A673 (cell line): ENCODE measurements at regions not wholly inside any gene's neighbourhood (a gene's known extent, or its start where the extent isn't known, plus 50 kb on each side); places are given as distances from the start of the nearest gene placed in this dataset.

Source experiments
- BruUV-seq: library from RNA; stranded (reverse); fragments of 400-500 nt; replicated peaks from 2 replicates; lab custom pipeline; 2021; lab: Mats Ljungman, UMichigan
- CTCF ChIA-PET: fragments of 300-600 bp; sonication (Branson Sonifier 250); formaldehyde crosslinking; loops from one replicate; lab custom pipeline; 2022; ENCODE audit warnings: antibody characterized with exemption; lab: Charles Lee
- POLR2A ChIA-PET: fragments of 300-600 bp; sonication (Branson Sonifier 250); formaldehyde crosslinking; loops from one replicate; lab custom pipeline; 2022; ENCODE audit warnings: antibody characterized with exemption; ENCODE audit not compliant: low non-redundant PET; lab: Charles Lee
- DNase-seq: peaks from one replicate; pipeline ENCODE4 v3.0.0-alpha.2; 2015; ENCODE audit warnings: low spot score
- H3K27ac ChIP-seq: fragments of 200-600 bp; sonication (generic); 2 replicates; pipeline ENCODE4 v1.5.1; 2016; ENCODE audit warnings: mixed run types, low read depth, mild to moderate bottlenecking, mixed read lengths, antibody characterized with exemption, low read length; ENCODE audit not compliant: poor library complexity, severe bottlenecking
- H3K27me3 ChIP-seq: fragments of 200-600 bp; sonication (generic); replicated peaks from 2 replicates; pipeline ENCODE4 v1.6.1; 2017; ENCODE audit warnings: mixed run types, low read depth, mild to moderate bottlenecking, mixed read lengths, antibody characterized with exemption, low read length; ENCODE audit not compliant: insufficient read depth, poor library complexity
- H3K36me3 ChIP-seq: fragments of 200-600 bp; sonication (generic); 2 replicates; pipeline ENCODE4 v1.6.1; 2016; ENCODE audit warnings: mixed run types, mild to moderate bottlenecking, mixed read lengths, antibody characterized with exemption, low read length; ENCODE audit not compliant: insufficient read depth, poor library complexity, severe bottlenecking
- H3K4me1 ChIP-seq: fragments of 200-600 bp; sonication (generic); 2 replicates; pipeline ENCODE4 v1.6.1; 2017; ENCODE audit warnings: mixed run types, mild to moderate bottlenecking, mixed read lengths, antibody characterized with exemption, low read length; ENCODE audit not compliant: insufficient read depth, poor library complexity, severe bottlenecking
- H3K4me3 ChIP-seq: fragments of 200-600 bp; sonication (generic); 2 replicates; pipeline ENCODE4 v1.5.1; 2016; ENCODE audit warnings: low read depth, mixed run types, mild to moderate bottlenecking, mixed read lengths, low read length; ENCODE audit not compliant: poor library complexity, severe bottlenecking
- H3K9me3 ChIP-seq: fragments of 200-600 bp; sonication (generic); 2 replicates; pipeline ENCODE4 v1.6.1; 2016; ENCODE audit warnings: mixed run types, low read depth, mild to moderate bottlenecking, mixed read lengths, antibody characterized with exemption, low read length; ENCODE audit not compliant: poor library complexity, severe bottlenecking
- EZH2 ChIP-seq: fragments of 200-600 bp; sonication (generic); IDR thresholded peaks from 2 replicates; pipeline ENCODE4 v1.6.1; 2017; ENCODE audit warnings: borderline replicate concordance, low read depth, mild to moderate bottlenecking, mixed read lengths, antibody characterized with exemption, low read length; ENCODE audit not compliant: poor library complexity, severe bottlenecking
- intact Hi-C: fragments of 100-400 bp; cut with micrococcal nuclease; formaldehyde crosslinking; loops from one replicate; pipeline ENCODE4 v1.10.0; 2022; ENCODE audit not compliant: unreplicated experiment
- TF ChIP-seq, protein P1 (sequence below): fragments of 300-800, 200-600 bp; sonication (generic); conservative IDR thresholded peaks from 2 replicates; pipeline ENCODE4 v1.5.1; 2017; ENCODE audit warnings: low read depth, mild to moderate bottlenecking, antibody characterized with exemption, low read length, moderate library complexity, mixed read lengths

GRCh38 chr13:104976986-104977385, 1558.5 kb downstream of the EFNB2 start:
- Histone ChIP-seq H3K9me3 (no peaks in the 10 kb centered on the region), H3K36me3 (no peaks in the 10 kb centered on the region), H3K4me1 (no peaks in the 10 kb centered on the region), H3K27me3 (peaks cover 3% of the 10 kb centered on the region), H3K27ac (no peak overlapping the region), H3K4me3 (no peak overlapping the region)
- no peak for TF ChIP-seq EZH2
- TF ChIP-seq, protein P1, sequence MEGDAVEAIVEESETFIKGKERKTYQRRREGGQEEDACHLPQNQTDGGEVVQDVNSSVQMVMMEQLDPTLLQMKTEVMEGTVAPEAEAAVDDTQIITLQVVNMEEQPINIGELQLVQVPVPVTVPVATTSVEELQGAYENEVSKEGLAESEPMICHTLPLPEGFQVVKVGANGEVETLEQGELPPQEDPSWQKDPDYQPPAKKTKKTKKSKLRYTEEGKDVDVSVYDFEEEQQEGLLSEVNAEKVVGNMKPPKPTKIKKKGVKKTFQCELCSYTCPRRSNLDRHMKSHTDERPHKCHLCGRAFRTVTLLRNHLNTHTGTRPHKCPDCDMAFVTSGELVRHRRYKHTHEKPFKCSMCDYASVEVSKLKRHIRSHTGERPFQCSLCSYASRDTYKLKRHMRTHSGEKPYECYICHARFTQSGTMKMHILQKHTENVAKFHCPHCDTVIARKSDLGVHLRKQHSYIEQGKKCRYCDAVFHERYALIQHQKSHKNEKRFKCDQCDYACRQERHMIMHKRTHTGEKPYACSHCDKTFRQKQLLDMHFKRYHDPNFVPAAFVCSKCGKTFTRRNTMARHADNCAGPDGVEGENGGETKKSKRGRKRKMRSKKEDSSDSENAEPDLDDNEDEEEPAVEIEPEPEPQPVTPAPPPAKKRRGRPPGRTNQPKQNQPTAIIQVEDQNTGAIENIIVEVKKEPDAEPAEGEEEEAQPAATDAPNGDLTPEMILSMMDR = no peak
- DNase-seq = no peak
- BruUV-seq = no TSS peak
- ChIA-PET POLR2A (no interaction called here), CTCF (no interaction called here)
- intact Hi-C loops = no loop called here

DNA sequence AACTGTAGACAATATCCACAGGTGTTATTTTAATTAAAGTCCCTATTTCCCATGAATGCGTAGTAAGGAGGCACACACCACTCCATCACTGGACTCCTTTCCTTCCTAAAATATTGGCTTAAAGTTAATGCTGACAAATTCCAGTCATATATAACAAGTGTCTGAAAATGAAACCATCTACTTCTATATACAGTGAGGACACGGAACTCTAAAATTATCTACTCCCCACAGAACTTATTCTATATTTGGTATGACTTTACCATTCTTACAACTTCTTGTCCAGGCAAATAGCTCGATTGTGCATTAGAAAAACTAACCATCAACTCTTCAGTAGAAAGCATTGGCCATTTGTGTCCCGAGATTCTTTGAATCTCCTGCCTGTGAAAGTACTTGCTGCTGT, 1560.2 kb downstream of the EFNB2 start:
- no TSS peak for BruUV-seq

GRCh38 chr13:104968876-104969275, 1566.6 kb downstream of the EFNB2 start:
- DNase-seq = no peak
- Histone ChIP-seq H3K36me3 (no peaks in the 10 kb centered on the region), H3K4me1 (no peaks in the 10 kb centered on the region), H3K4me3 (no peak overlapping the region), H3K9me3 (no peaks in the 10 kb centered on the region), H3K27me3 (no peaks in the 10 kb centered on the region), H3K27ac (no peak overlapping the region)
- ChIA-PET CTCF (no interaction called here), POLR2A (no interaction called here)
- intact Hi-C loops = no loop called here
- no TSS peak for BruUV-seq
- no peak for TF ChIP-seq EZH2
- TF ChIP-seq, protein P1 = no peak

More for the DNA sequence above, 1560.2 kb downstream of the EFNB2 start:
- Histone ChIP-seq H3K4me1 (no peaks in the 10 kb centered on the region), H3K4me3 (no peak overlapping the region), H3K9me3 (no peaks in the 10 kb centered on the region), H3K27ac (no peak overlapping the region), H3K36me3 (no peaks in the 10 kb centered on the region), H3K27me3 (no peaks in the 10 kb centered on the region)
- intact Hi-C loops = no loop called here
- POLR2A ChIA-PET = no interaction called here
- CTCF ChIA-PET = no interaction called here
- DNase-seq = no peak
- TF ChIP-seq, protein P1 = no peak
